ENCODE measurements at regions not wholly inside any gene's neighbourhood (a gene's known extent, or its start where the extent isn't known, plus 50 kb on each side); places are given as distances from the start of the nearest gene placed in this dataset.

DNA sequence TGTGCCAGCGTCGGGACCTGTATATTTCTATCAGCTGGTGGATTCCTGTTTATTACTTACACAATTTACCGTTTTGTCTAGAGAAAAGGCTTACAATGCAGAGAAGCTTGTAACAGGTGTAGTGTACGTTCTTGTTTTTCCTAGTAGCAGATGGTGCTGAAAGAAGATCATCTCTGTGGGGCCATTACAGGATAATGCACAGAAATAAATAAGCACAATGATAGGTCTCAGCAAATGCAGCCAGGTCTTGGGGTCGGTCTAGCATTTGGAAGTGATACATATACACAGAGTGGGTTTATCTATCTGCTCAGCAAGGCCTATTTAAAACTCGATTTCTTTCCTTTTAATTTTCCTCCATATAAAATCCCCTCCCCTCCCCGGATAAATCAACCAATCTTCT lies 180.9 kb upstream of the LCORL start:
- no peak for TF ChIP-seq POLR2A (IDR thresholded peaks at IDR 0.05; ENCODE audit: low read length)
- TF ChIP-seq GATA1 (IDR thresholded peaks at IDR 0.05; ENCODE audit: low read depth, low read length), result no peak

Data from erythroblast (primary cell).